HG03442 (cell line): ENCODE measurements at regions not wholly inside any gene's neighbourhood (a gene's known extent, or its start where the extent isn't known, plus 50 kb on each side); places are given as distances from the start of the nearest gene placed in this dataset.
"Not testable (repeated sequence)": the region's sequence is repeated elsewhere in the genome, so short reads cannot be mapped to it uniquely, and the experiment has no call there.

Experiments used
- ATAC-seq: cut with Tn5 transposase; IDR thresholded peaks from one replicate; pipeline ENCODE4 v1.9.1; 2021; ENCODE audit warnings: mild to moderate bottlenecking, moderate library complexity; ENCODE audit not compliant: unreplicated experiment

- ATAC-seq, result peak; percentile 74
Measured at GRCh38 chr6:153301602-153302001, 170.5 kb upstream of the RGS17 start.

GRCh38 chr6:153282456-153282855 lies 151.4 kb upstream of the RGS17 start:
- not testable (repeated sequence) for ATAC-seq

GRCh38 chr6:153275997-153276396 lies 144.9 kb upstream of the RGS17 start:
- no peak for ATAC-seq

- no peak for ATAC-seq
Measured at GRCh38 chr6:153272201-153272980, 141.3 kb upstream of the RGS17 start.

- ATAC-seq, result no peak
Measured at GRCh38 chr6:153263489-153263888, 132.4 kb upstream of the RGS17 start.

- ATAC-seq, result no peak
Measured at GRCh38 chr6:153251326-153251725, 120.2 kb upstream of the RGS17 start.

GRCh38 chr6:153237670-153238069 lies 106.6 kb upstream of the RGS17 start:
- no peak for ATAC-seq

GRCh38 chr6:153231048-153231646 lies 100.1 kb upstream of the RGS17 start:
- peak; percentile 57 for ATAC-seq

GRCh38 chr6:153218184-153218792 lies 87.2 kb upstream of the RGS17 start:
- ATAC-seq, result no peak

GRCh38 chr6:153216789-153217188 lies 85.7 kb upstream of the RGS17 start:
- ATAC-seq, result no peak

- ATAC-seq, result no peak
Measured at GRCh38 chr6:153215242-153215641, 84.2 kb upstream of the RGS17 start.

GRCh38 chr6:153214436-153214835 lies 83.4 kb upstream of the RGS17 start:
- ATAC-seq, result no peak

GRCh38 chr6:153210083-153210482 lies 79.0 kb upstream of the RGS17 start:
- peak; percentile 88 for ATAC-seq

GRCh38 chr6:153208706-153209105 lies 77.6 kb upstream of the RGS17 start:
- no peak for ATAC-seq

- ATAC-seq, result no peak
Measured at GRCh38 chr6:153207617-153208016, 76.5 kb upstream of the RGS17 start.

- no peak for ATAC-seq
Measured at GRCh38 chr6:153207006-153207405, 75.9 kb upstream of the RGS17 start.

- no peak for ATAC-seq
Measured at GRCh38 chr6:153192943-153193885, 62.1 kb upstream of the RGS17 start.

GRCh38 chr6:153183925-153184324 lies 52.8 kb upstream of the RGS17 start:
- no peak for ATAC-seq
